AG09309 (cell line): ENCODE measurements at regions not wholly inside any gene's neighbourhood (a gene's known extent, or its start where the extent isn't known, plus 50 kb on each side); places are given as distances from the start of the nearest gene placed in this dataset.

ENCODE experiments used
- DNase-seq: peaks from one replicate; pipeline ENCODE4 v3.0.0-alpha.2; 2010; ENCODE audit warnings: low read depth
- H3K4me3 ChIP-seq: 2 replicates; pipeline ENCODE4 v1.5.1; 2011; ENCODE audit warnings: mild to moderate bottlenecking, low read depth, low read length, moderate library complexity; ENCODE audit not compliant: control insufficient read depth
- CTCF ChIP-seq: IDR thresholded peaks from 2 replicates; pipeline ENCODE4 v1.5.1; 2011; ENCODE audit warnings: mild to moderate bottlenecking, low read depth, low read length, inconsistent platforms; ENCODE audit not compliant: insufficient read depth, control insufficient read depth; ENCODE audit errors: missing control alignments

- no peak for DNase-seq
- H3K4me3 ChIP-seq: no peak overlapping the region
- TF ChIP-seq CTCF: no peak
These were observed 81.3 kb upstream of the ASCC3 start for GRCh38 chr6:100962466-100962865.

- TF ChIP-seq CTCF: no peak
- H3K4me3 ChIP-seq: no peak overlapping the region
These were observed 83.9 kb upstream of the ASCC3 start for GRCh38 chr6:100965067-100965466.

GRCh38 chr6:100968949-100969348 lies 87.8 kb upstream of the ASCC3 start:
- H3K4me3 ChIP-seq: no peak overlapping the region
- DNase-seq: no peak
- TF ChIP-seq CTCF: no peak

More at GRCh38 chr6:100965067-100965466, 83.9 kb upstream of the ASCC3 start:
- no peak for DNase-seq

- no peak overlapping the region for H3K4me3 ChIP-seq
- TF ChIP-seq CTCF: no peak
- no peak for DNase-seq
These were observed 98.1 kb upstream of the ASCC3 start for GRCh38 chr6:100979267-100979666.

GRCh38 chr6:100980949-100981348 lies 99.8 kb upstream of the ASCC3 start:
- no peak for TF ChIP-seq CTCF

GRCh38 chr6:100986921-100987320 lies 105.8 kb upstream of the ASCC3 start:
- no peak overlapping the region for H3K4me3 ChIP-seq
- TF ChIP-seq CTCF: no peak
- DNase-seq: no peak

More at GRCh38 chr6:100980949-100981348, 99.8 kb upstream of the ASCC3 start:
- DNase-seq: no peak
- H3K4me3 ChIP-seq: no peak overlapping the region

- no peak overlapping the region for H3K4me3 ChIP-seq
- no peak for TF ChIP-seq CTCF
- DNase-seq: no peak
These were observed 106.4 kb upstream of the ASCC3 start for GRCh38 chr6:100987556-100987955.
